ENCODE measurements at regions not wholly inside any gene's neighbourhood (a gene's known extent, or its start where the extent isn't known, plus 50 kb on each side); places are given as distances from the start of the nearest gene placed in this dataset.

GRCh38 chr11:32253706-32254105, 162.8 kb downstream of the RCN1 start:
- no peak for TF ChIP-seq TAF1 (IDR thresholded peaks at IDR 0.05; ENCODE audit: borderline replicate concordance, insufficient read depth, low read length)
- TF ChIP-seq POLR2AphosphoS5 (IDR thresholded peaks at IDR 0.05; ENCODE audit: low read depth, low read length), result no peak
- no peak for TF ChIP-seq REST (IDR thresholded peaks at IDR 0.05; ENCODE audit: insufficient read depth in 1 of 2, low read depth in 2 of 2, low read length in 2 of 2)

All from PFSK-1 (cell line).